Heart left ventricle (tissue), 13 donors: ENCODE measurements at regions not wholly inside any gene's neighbourhood (a gene's known extent, or its start where the extent isn't known, plus 50 kb on each side); places are given as distances from the start of the nearest gene placed in this dataset.

Experiments used
- POLR2A ChIP-seq, 2 donors: fragments of 450-650 bp; IDR thresholded peaks; one replicate each; pipeline ENCODE4 v1.6.1; 2017; ENCODE audit warnings: antibody characterized with exemption in 2 of 2, mild to moderate bottlenecking in 2 of 2, moderate library complexity in 2 of 2
- TF ChIP-seq, protein P1 (sequence below), 12 donors: fragments of 200-600 bp; sonication (generic) in 4 of 12; IDR thresholded peaks; one replicate each; pipeline versions ENCODE4 v1.5.0 to v1.8.0; 2018 to 2022; ENCODE audit warnings: antibody characterized with exemption in 12 of 12, mild to moderate bottlenecking in 5 of 12
- donor health status: ischemic (EF 13 %, LVEDD 7.1; RV severe dilation, severe dysfunction).
- donor health status: DM: no; HTN: yes; CAD: no.
- donor health status: DM: no; HTN: no; CAD: no.
- donor health status: ischemic (EF 25% LVEDD 6.9; RV normal size, moderate dysfunction).
- donor health status: ischemic (EF 25% LVEDD 5.7; RV mildly dilated, moderate dysfunction).
- donor health status: ischemic (EF 35%, LVEDD 5.7; RV mildly dilated, moderate dysfunction).
- donor health status: nonischemic (EF 11% LVEDD 7.7; RV severe dilation, severe dysfunction).
- donor health status: DM: yes; HTN: yes; CAD: no.
- donor health status: PGD.
- donor health status: ischemic (EF 29% LVEDD 5.4; RV normal size, mild dysfunction).
- donor health status: nonischemic (EF 23%, LVEDD 6.1; RV moderate dilation, normal function).

DNA sequence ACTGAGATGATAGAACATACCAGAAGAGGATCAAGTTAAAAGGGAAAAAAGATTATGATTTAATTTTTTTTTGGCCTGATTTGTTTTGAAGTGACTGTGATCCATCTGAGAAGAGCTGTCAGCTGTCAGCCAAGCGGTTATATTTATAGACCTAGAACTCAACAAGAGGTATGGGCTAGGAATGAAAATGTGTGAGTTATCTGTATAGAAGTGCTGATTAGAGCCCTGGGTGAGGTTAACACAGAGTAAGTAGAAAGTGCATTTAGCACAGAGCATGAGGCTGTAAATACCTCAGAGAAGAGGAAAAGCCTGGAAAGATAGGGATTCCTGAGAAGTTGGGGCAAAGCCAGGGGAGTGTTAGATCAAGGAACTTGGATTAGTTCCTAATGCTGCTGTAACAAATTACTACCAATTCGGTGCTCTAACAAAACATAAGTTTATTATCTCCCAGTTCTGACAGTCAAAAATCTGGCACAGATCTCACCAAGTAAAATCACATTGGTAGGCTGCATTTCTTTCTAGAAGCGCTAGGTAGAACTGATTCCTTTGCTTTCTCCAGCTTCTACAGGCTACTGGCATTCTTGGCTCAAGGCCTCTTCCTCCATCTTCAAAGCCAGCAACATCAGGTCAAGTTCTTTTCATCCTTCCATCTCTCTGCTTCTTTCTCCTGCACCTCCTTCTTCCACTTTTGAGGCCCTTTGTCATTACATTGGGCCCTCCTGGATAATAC lies 197.4 kb upstream of the SPHKAP start:
- TF ChIP-seq, protein P1, sequence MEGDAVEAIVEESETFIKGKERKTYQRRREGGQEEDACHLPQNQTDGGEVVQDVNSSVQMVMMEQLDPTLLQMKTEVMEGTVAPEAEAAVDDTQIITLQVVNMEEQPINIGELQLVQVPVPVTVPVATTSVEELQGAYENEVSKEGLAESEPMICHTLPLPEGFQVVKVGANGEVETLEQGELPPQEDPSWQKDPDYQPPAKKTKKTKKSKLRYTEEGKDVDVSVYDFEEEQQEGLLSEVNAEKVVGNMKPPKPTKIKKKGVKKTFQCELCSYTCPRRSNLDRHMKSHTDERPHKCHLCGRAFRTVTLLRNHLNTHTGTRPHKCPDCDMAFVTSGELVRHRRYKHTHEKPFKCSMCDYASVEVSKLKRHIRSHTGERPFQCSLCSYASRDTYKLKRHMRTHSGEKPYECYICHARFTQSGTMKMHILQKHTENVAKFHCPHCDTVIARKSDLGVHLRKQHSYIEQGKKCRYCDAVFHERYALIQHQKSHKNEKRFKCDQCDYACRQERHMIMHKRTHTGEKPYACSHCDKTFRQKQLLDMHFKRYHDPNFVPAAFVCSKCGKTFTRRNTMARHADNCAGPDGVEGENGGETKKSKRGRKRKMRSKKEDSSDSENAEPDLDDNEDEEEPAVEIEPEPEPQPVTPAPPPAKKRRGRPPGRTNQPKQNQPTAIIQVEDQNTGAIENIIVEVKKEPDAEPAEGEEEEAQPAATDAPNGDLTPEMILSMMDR (IDR thresholded peaks at IDR 0.05), result no peak
- no peak for TF ChIP-seq POLR2A (IDR thresholded peaks at IDR 0.05)
